PC-3 (cell line): ENCODE measurements at regions not wholly inside any gene's neighbourhood (a gene's known extent, or its start where the extent isn't known, plus 50 kb on each side); places are given as distances from the start of the nearest gene placed in this dataset.

Experiments used
- EZH2 ChIP-seq: fragments of 300-600 bp; sonication (generic); IDR thresholded peaks from one replicate; pipeline ENCODE4 v1.6.1; 2017; ENCODE audit warnings: antibody characterized with exemption, mild to moderate bottlenecking, low read length; ENCODE audit not compliant: unreplicated experiment
- TF ChIP-seq, protein P1 (sequence below): fragments of 300-600 bp; sonication (generic); conservative IDR thresholded peaks from 2 replicates; pipeline ENCODE4 v1.5.1; 2017; ENCODE audit warnings: antibody characterized with exemption, low read depth, mild to moderate bottlenecking, low read length

DNA sequence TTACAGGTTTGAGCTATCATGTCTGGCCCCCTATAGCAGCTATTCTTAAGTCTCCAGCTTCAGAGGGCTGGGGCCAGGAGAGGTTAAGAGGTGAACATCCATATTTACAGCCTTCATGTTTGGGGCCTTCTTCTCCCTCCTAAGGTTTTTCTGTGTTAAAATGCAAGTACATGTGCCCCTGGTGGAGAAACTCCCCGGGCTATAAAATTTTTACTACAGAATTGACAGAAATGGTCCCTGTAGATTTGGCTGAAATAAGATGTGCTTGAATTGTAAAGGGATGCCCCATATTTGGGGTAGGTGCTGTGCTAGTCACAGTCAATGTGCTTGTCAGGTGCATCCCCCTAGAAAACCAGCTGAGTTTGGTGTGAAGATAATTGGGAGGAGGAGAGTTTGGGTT, 263.3 kb upstream of the CXCR4 start:
- TF ChIP-seq, protein P1, sequence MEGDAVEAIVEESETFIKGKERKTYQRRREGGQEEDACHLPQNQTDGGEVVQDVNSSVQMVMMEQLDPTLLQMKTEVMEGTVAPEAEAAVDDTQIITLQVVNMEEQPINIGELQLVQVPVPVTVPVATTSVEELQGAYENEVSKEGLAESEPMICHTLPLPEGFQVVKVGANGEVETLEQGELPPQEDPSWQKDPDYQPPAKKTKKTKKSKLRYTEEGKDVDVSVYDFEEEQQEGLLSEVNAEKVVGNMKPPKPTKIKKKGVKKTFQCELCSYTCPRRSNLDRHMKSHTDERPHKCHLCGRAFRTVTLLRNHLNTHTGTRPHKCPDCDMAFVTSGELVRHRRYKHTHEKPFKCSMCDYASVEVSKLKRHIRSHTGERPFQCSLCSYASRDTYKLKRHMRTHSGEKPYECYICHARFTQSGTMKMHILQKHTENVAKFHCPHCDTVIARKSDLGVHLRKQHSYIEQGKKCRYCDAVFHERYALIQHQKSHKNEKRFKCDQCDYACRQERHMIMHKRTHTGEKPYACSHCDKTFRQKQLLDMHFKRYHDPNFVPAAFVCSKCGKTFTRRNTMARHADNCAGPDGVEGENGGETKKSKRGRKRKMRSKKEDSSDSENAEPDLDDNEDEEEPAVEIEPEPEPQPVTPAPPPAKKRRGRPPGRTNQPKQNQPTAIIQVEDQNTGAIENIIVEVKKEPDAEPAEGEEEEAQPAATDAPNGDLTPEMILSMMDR = no peak
- TF ChIP-seq EZH2 = no peak
